ENCODE measurements at regions not wholly inside any gene's neighbourhood (a gene's known extent, or its start where the extent isn't known, plus 50 kb on each side); places are given as distances from the start of the nearest gene placed in this dataset.

GRCh38 chr11:81394311-81394710, 1339.4 kb downstream of the FAM181B start:
- POLR2A ChIA-PET, result no interaction called here
- FAIRE-seq, result no peak
- Histone ChIP-seq H3K4me2 (no peak overlapping the region), H3K4me3 (no peak overlapping the region), H3K9me3 (peaks cover 2% of the 10 kb centered on the region; the same call in 2 of the 3 replicates), H3K27ac (no peak overlapping the region), H3K4me1 (no peaks in the 10 kb centered on the region)
- WGBS (ENCODE audit: missing lambda C conversion rate), result 1% methylated on average over 2 of the region's 2 CpGs
- CTCF ChIA-PET, result no interaction called here
- TF ChIP-seq HOXB5 (CRISPR knock-in tag; IDR thresholded peaks at IDR 0.05), result no peak
- peak; percentile 48 for TF ChIP-seq MAFK (IDR thresholded peaks at IDR 0.05; ENCODE audit: partially characterized antibody)
- no peak for ATAC-seq
- DNase-seq (ENCODE audit: low read depth in 1 of 2, low spot score in 1 of 2), result no peak

GRCh38 chr11:81388326-81388725, 1345.3 kb downstream of the FAM181B start:
- H3K4me2 ChIP-seq, result no peak overlapping the region
- no peaks in the 10 kb centered on the region for H3K9me3 ChIP-seq
- no peaks in the 10 kb centered on the region for H3K4me1 ChIP-seq
- ChIA-PET CTCF (no interaction called here), POLR2A (no interaction called here)
- FAIRE-seq (no peak), DNase-seq (ENCODE audit: low read depth in 1 of 2, low spot score in 1 of 2) (no peak), ATAC-seq (no peak)
- TF ChIP-seq ELK1 (IDR thresholded peaks at IDR 0.05; ENCODE audit: low read depth, low read length) (no peak), KDM1A (IDR thresholded peaks at IDR 0.05; ENCODE audit: low read depth) (no peak), EHF (CRISPR knock-in tag; IDR thresholded peaks at IDR 0.05) (no peak), BHLHE40 (IDR thresholded peaks at IDR 0.05; ENCODE audit: low read depth, low read length) (no peak), FOSL2 (IDR thresholded peaks at IDR 0.05) (no peak), FOSL2 (CRISPR knock-in tag; IDR thresholded peaks at IDR 0.05) (no peak), JUN (IDR thresholded peaks at IDR 0.05) (no peak), RNF2 (IDR thresholded peaks at IDR 0.05; ENCODE audit: borderline replicate concordance, low read depth) (no peak), NFE2L2 (conservative IDR thresholded peaks at IDR 0.05; ENCODE audit: low read length) (no peak), RARB (CRISPR knock-in tag; IDR thresholded peaks at IDR 0.05) (no peak), MAFK (IDR thresholded peaks at IDR 0.05; ENCODE audit: partially characterized antibody) (no peak), FOSB (CRISPR knock-in tag; IDR thresholded peaks at IDR 0.05) (no peak), EHMT2 (IDR thresholded peaks at IDR 0.05; ENCODE audit: low read depth) (no peak)
- H3K27ac ChIP-seq, result no peak overlapping the region
- WGBS (ENCODE audit: missing lambda C conversion rate), result 11% methylated on average over 3 of the region's 3 CpGs
- no peak overlapping the region for H3K4me3 ChIP-seq

- WGBS (ENCODE audit: missing lambda C conversion rate), result 4% methylated on average over 1 of the region's 1 CpG
- FAIRE-seq (no peak), ATAC-seq (no peak), DNase-seq (ENCODE audit: low read depth in 1 of 2, low spot score in 1 of 2) (no peak)
- CTCF ChIA-PET, result no interaction called here
- no peak overlapping the region for H3K4me2 ChIP-seq
- POLR2A ChIA-PET, result no interaction called here
- TF ChIP-seq BCL3 (IDR thresholded peaks at IDR 0.05) (no peak), ZSCAN20 (CRISPR knock-in tag; IDR thresholded peaks at IDR 0.05) (no peak)
- no peak overlapping the region for H3K4me3 ChIP-seq
- H3K4me1 ChIP-seq, result no peaks in the 10 kb centered on the region
- no peak overlapping the region for H3K27ac ChIP-seq
- 0 out of 3 replicates have a peak, but pooled peaks cover 11% of the 10 kb centered on the region for H3K9me3 ChIP-seq
Measured at GRCh38 chr11:81380395-81380794, 1353.3 kb downstream of the FAM181B start.

- no peak for ATAC-seq
- WGBS (ENCODE audit: missing lambda C conversion rate), result 3% methylated on average over 2 of the region's 2 CpGs
- peaks cover 15% of the 10 kb centered on the region; the same call in 1 of the 3 replicates for H3K9me3 ChIP-seq
- ChIA-PET POLR2A (no interaction called here), CTCF (no interaction called here)
- DNase-seq (ENCODE audit: low read depth in 1 of 2, low spot score in 1 of 2), result no peak
- TF ChIP-seq KDM1A (IDR thresholded peaks at IDR 0.05; ENCODE audit: low read depth) (no peak), NFE2L2 (conservative IDR thresholded peaks at IDR 0.05; ENCODE audit: low read length) (no peak), FOSL2 (IDR thresholded peaks at IDR 0.05) (no peak), FOSL2 (CRISPR knock-in tag; IDR thresholded peaks at IDR 0.05) (no peak), SMC3 (IDR thresholded peaks at IDR 0.05) (no peak), SREBF2 (IDR thresholded peaks at IDR 0.05) (no peak), MAFK (IDR thresholded peaks at IDR 0.05; ENCODE audit: partially characterized antibody) (no peak), CBX8 (IDR thresholded peaks at IDR 0.05) (no peak), HOXB13 (CRISPR knock-in tag; IDR thresholded peaks at IDR 0.05; ENCODE audit: low read depth) (no peak), RARB (CRISPR knock-in tag; IDR thresholded peaks at IDR 0.05) (no peak), HOXB5 (CRISPR knock-in tag; IDR thresholded peaks at IDR 0.05) (no peak), ESRRA (IDR thresholded peaks at IDR 0.05; ENCODE audit: borderline replicate concordance, low read length) (no peak), ELK1 (IDR thresholded peaks at IDR 0.05; ENCODE audit: low read depth, low read length) (no peak), EP300 (IDR thresholded peaks at IDR 0.05) (no peak), MAX (IDR thresholded peaks at IDR 0.05) (no peak), TFCP2L1 (CRISPR knock-in tag; IDR thresholded peaks at IDR 0.05) (no peak), JUN (IDR thresholded peaks at IDR 0.05) (no peak), HEYL (CRISPR knock-in tag; IDR thresholded peaks at IDR 0.05) (no peak), ZFP36 (IDR thresholded peaks at IDR 0.05; ENCODE audit: borderline replicate concordance, partially characterized antibody) (no peak), ZSCAN20 (CRISPR knock-in tag; IDR thresholded peaks at IDR 0.05) (no peak)
- H3K4me2 ChIP-seq, result no peak overlapping the region
- no peak overlapping the region for H3K4me3 ChIP-seq
- no peak overlapping the region for H3K27ac ChIP-seq
- no peak for FAIRE-seq
- H3K4me1 ChIP-seq, result no peaks in the 10 kb centered on the region
Measured at GRCh38 chr11:81377418-81377817, 1356.2 kb downstream of the FAM181B start.
